Smooth muscle cell (in vitro differentiated cells): ENCODE measurements at regions not wholly inside any gene's neighbourhood (a gene's known extent, or its start where the extent isn't known, plus 50 kb on each side); places are given as distances from the start of the nearest gene placed in this dataset.

Experiments
- DNase-seq: peaks from one replicate; lab custom pipeline; 2025; ENCODE audit not compliant: unreplicated experiment; lab: John Stamatoyannopoulos, UW
- H2AFZ ChIP-seq: fragments of 200-600 bp; sonication (generic); 2 replicates; pipeline ENCODE4 v1.6.0; 2016; ENCODE audit warnings: antibody characterized with exemption, low read depth, mild to moderate bottlenecking
- H3F3A ChIP-seq: fragments of 200-600 bp; sonication (generic); 2 replicates; pipeline ENCODE4 v1.6.0; 2017; ENCODE audit warnings: antibody characterized with exemption, low read depth
- H3K27ac ChIP-seq: fragments of 200-600 bp; sonication (generic); 2 replicates; pipeline ENCODE4 v1.5.1; 2016; ENCODE audit warnings: low read depth, mild to moderate bottlenecking
- H3K27me3 ChIP-seq: fragments of 200-600 bp; sonication (generic); 2 replicates; pipeline ENCODE4 v1.6.1; 2016; ENCODE audit warnings: low read depth, mild to moderate bottlenecking
- H3K36me3 ChIP-seq: fragments of 200-600 bp; sonication (generic); 2 replicates; pipeline ENCODE4 v1.5.1; 2016; ENCODE audit warnings: low read depth
- H3K4me1 ChIP-seq: fragments of 200-600 bp; sonication (generic); 2 replicates; pipeline ENCODE4 v1.5.1; 2016; ENCODE audit warnings: low read depth
- H3K4me2 ChIP-seq: fragments of 200-600 bp; sonication (generic); 2 replicates; pipeline ENCODE4 v1.6.0; 2016; ENCODE audit warnings: mild to moderate bottlenecking
- H3K4me3 ChIP-seq: fragments of 200-600 bp; sonication (generic); 2 replicates; pipeline ENCODE4 v1.5.1; 2016; ENCODE audit warnings: mild to moderate bottlenecking
- H3K79me2 ChIP-seq: fragments of 200-600 bp; sonication (generic); 2 replicates; pipeline ENCODE4 v1.6.0; 2016; ENCODE audit warnings: low read depth, mild to moderate bottlenecking
- H3K9ac ChIP-seq: fragments of 200-600 bp; sonication (generic); 2 replicates; pipeline ENCODE4 v1.6.0; 2016; ENCODE audit warnings: low read depth
- H3K9me3 ChIP-seq: fragments of 200-600 bp; sonication (generic); replicated peaks from 2 replicates; pipeline ENCODE4 v1.5.1; 2016; ENCODE audit warnings: low read depth
- H4K20me1 ChIP-seq: fragments of 200-600 bp; sonication (generic); 2 replicates; pipeline ENCODE4 v1.6.0; 2016; ENCODE audit warnings: low read depth
- CTCF ChIP-seq: fragments of 200-600 bp; sonication (generic); IDR thresholded peaks from 2 replicates; pipeline ENCODE4 v1.5.1; 2017; ENCODE audit warnings: borderline replicate concordance, mild to moderate bottlenecking, antibody characterized with exemption; ENCODE audit not compliant: insufficient read depth, poor library complexity, severe bottlenecking
- WGBS: methylation state at CpG from one replicate; pipeline ENCODE4 v1.1.7; 2016; ENCODE audit warnings: low lambda C conversion rate; 5-methylcytosine and 5-hydroxymethylcytosine counted together

GRCh38 chr14:98189062-98189461 lies 1082.9 kb downstream of the BCL11B start:
- H3K79me2 ChIP-seq, result no peaks in the 10 kb centered on the region
- H3F3A ChIP-seq, result no peaks in the 10 kb centered on the region
- H3K27me3 ChIP-seq, result no peaks in the 10 kb centered on the region
- no peaks in the 10 kb centered on the region for H3K9me3 ChIP-seq
- no peak overlapping the region for H3K27ac ChIP-seq
- no peaks in the 10 kb centered on the region for H3K4me1 ChIP-seq
- H4K20me1 ChIP-seq, result no peaks in the 10 kb centered on the region
- no peaks in the 10 kb centered on the region for H3K36me3 ChIP-seq
- no peak overlapping the region for H3K9ac ChIP-seq
- 94% methylated on average over 1 of the region's 1 CpG for WGBS
- DNase-seq, result no peak
- H3K4me2 ChIP-seq, result no peak overlapping the region
- no peak for TF ChIP-seq CTCF
- H2AFZ ChIP-seq, result no peak overlapping the region
- no peak overlapping the region for H3K4me3 ChIP-seq

DNA sequence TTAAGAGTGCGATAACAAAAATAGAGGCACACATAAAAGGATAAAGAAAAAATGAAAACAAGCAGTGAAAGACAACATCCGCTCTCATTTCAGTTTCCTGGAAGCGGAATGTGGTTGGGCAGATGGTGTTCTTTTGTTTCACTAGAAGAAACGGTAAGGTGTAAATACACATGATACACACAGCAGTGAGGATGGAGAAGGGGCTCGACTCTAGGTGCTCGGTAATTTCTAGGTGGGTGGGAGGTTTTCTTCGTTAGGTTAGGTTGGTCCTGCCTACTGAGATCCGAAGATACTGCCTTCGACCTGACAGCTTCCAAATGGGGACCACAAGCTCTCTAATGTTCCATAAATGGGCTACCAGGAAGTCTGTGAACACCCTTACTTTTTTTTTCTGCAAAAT lies 1082.5 kb downstream of the BCL11B start:
- no peak for DNase-seq
- Histone ChIP-seq H3K27me3 (no peaks in the 10 kb centered on the region), H2AFZ (no peak overlapping the region), H3K27ac (no peak overlapping the region), H3K79me2 (no peaks in the 10 kb centered on the region), H3K4me2 (no peak overlapping the region), H3F3A (no peaks in the 10 kb centered on the region), H3K4me3 (no peak overlapping the region), H4K20me1 (no peaks in the 10 kb centered on the region), H3K36me3 (no peaks in the 10 kb centered on the region), H3K9me3 (no peaks in the 10 kb centered on the region), H3K9ac (no peak overlapping the region), H3K4me1 (no peaks in the 10 kb centered on the region)
- WGBS, result 92% methylated on average over 9 of the region's 9 CpGs
- no peak for TF ChIP-seq CTCF

DNA sequence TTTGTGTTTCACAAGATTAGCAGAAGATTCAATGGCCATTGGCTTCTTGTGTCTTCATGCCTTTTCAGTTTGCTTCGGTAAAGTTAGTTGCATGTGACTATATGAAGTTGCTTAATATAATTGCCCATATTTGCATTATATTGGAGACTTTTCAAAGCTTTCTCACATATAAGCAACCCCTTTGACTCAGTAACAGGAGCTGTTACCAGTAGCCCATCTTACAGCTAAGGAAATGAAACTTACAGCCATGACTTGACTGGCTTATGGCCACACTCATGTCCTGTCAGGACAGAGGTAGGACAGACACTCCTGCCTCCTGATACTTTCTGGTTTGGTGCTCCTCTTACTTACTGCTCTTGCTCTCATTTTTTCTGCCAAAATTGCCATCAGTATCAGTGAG lies 1082.1 kb downstream of the BCL11B start:
- H3K36me3 ChIP-seq, result no peaks in the 10 kb centered on the region
- no peaks in the 10 kb centered on the region for H3K9me3 ChIP-seq
- H3K9ac ChIP-seq, result no peak overlapping the region
- TF ChIP-seq CTCF, result no peak
- H3K79me2 ChIP-seq, result no peaks in the 10 kb centered on the region
- H3K4me2 ChIP-seq, result no peak overlapping the region
- H3K27ac ChIP-seq, result no peak overlapping the region
- no peaks in the 10 kb centered on the region for H4K20me1 ChIP-seq
- H3K4me1 ChIP-seq, result no peaks in the 10 kb centered on the region
- H3K4me3 ChIP-seq, result no peak overlapping the region
- 92% methylated on average over 1 of the region's 1 CpG for WGBS
- no peak for DNase-seq
- H2AFZ ChIP-seq, result no peak overlapping the region
- no peaks in the 10 kb centered on the region for H3F3A ChIP-seq
- no peaks in the 10 kb centered on the region for H3K27me3 ChIP-seq

DNA sequence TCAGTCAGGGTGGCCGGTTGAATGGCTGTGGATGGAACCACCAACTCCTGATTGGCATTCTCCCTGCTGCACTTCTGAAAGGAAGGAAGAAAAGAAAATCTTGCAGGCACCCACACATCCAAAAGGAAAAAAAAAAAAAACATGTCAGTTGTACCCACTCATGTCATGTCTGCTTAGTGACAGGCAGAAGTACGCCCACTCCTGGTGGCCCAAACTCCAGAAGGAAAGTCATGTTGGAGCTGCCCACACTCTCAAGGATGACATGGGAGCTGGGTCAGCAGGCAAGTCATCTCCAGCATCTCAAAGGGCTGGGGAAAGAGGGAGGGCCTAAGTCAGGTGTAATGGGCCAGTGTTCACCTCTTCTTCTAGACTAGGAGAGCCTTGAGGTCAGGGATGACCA lies 1079.1 kb downstream of the BCL11B start:
- Histone ChIP-seq H3K27me3 (no peaks in the 10 kb centered on the region), H3K36me3 (no peaks in the 10 kb centered on the region), H3F3A (no peaks in the 10 kb centered on the region), H3K9me3 (no peaks in the 10 kb centered on the region), H3K27ac (no peak overlapping the region), H3K4me1 (peaks cover 4% of the 10 kb centered on the region), H3K79me2 (no peaks in the 10 kb centered on the region), H3K9ac (no peak overlapping the region), H4K20me1 (no peaks in the 10 kb centered on the region), H3K4me2 (no peak overlapping the region), H3K4me3 (no peak overlapping the region), H2AFZ (no peak overlapping the region)
- no peak for DNase-seq
- no peak for TF ChIP-seq CTCF
- WGBS, result 85% methylated on average over 2 of the region's 2 CpGs
